Choroid plexus epithelial cell (primary cell): ENCODE measurements at regions not wholly inside any gene's neighbourhood (a gene's known extent, or its start where the extent isn't known, plus 50 kb on each side); places are given as distances from the start of the nearest gene placed in this dataset.

Source experiments
- DNase-seq: peaks from one replicate; pipeline ENCODE4 v3.0.0-alpha.2; 2010; ENCODE audit warnings: low read depth
- H3K4me3 ChIP-seq: 2 replicates; pipeline ENCODE4 v1.5.1; 2011; ENCODE audit warnings: low read depth, mild to moderate bottlenecking, control low read depth, low read length, moderate library complexity
- CTCF ChIP-seq: conservative IDR thresholded peaks from 2 replicates; pipeline ENCODE4 v1.5.1; 2011; ENCODE audit warnings: low read depth, mild to moderate bottlenecking, control low read depth, inconsistent platforms, low read length, moderate library complexity

- no peak for TF ChIP-seq CTCF
- no peak overlapping the region for H3K4me3 ChIP-seq
- no peak for DNase-seq
These were observed 180.6 kb upstream of the AGR3 start for GRCh38 chr7:17062151-17063044.

- peak; percentile 52 for DNase-seq
- H3K4me3 ChIP-seq: no peak overlapping the region
- peak; percentile 45 for TF ChIP-seq CTCF
These were observed 181.2 kb upstream of the AGR3 start for GRCh38 chr7:17063045-17063383.

GRCh38 chr7:17067691-17068090 is 185.9 kb upstream of the AGR3 start:
- no peak overlapping the region for H3K4me3 ChIP-seq
- TF ChIP-seq CTCF: no peak
- no peak for DNase-seq

- DNase-seq: no peak
- TF ChIP-seq CTCF: no peak
These were observed 187.4 kb upstream of the AGR3 start for GRCh38 chr7:17069146-17069545.

GRCh38 chr7:17070231-17070708 is 188.5 kb upstream of the AGR3 start:
- no peak for TF ChIP-seq CTCF
- no peak for DNase-seq
- H3K4me3 ChIP-seq: no peak overlapping the region

More at GRCh38 chr7:17069146-17069545, 187.4 kb upstream of the AGR3 start:
- H3K4me3 ChIP-seq: no peak overlapping the region

- DNase-seq: no peak
- TF ChIP-seq CTCF: no peak
- H3K4me3 ChIP-seq: no peak overlapping the region
These were observed 190.1 kb upstream of the AGR3 start for GRCh38 chr7:17071866-17072265.
